ENCODE measurements at regions not wholly inside any gene's neighbourhood (a gene's known extent, or its start where the extent isn't known, plus 50 kb on each side); places are given as distances from the start of the nearest gene placed in this dataset.

DNA sequence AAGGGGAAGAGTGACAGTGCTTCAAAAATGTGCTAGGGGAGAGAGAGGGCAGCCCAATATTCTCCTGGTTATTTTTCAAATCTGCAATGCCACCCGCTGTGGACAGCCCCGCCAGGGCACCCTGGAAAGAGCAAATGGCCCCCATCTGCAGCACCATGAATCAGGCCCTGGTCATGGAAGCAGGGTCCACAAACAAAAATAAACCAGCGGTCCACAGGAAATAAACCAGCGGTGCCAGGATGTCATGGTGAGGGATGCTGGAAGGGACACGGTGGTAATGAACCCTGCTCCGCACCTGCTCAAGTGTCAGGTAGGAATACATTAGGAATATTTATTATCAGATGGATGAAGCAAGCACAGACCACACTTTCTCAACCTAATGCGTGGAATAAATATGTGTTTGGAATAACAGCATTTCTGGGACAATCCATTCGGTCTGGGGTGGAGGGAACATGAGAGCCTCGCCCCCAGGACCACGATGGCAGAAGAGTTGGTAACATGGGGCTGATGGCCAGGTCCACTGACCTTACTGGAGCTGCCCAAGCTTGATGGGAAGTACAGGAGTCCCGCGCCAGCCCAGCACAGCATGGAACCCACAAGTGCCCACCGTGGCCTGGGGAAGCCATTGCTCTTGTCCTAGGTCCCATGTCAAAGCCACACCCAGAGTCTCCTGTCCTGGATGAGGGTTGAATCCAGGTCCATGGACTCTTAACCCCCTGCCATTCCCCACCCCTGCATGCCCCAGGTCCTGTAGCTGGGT, 181.7 kb downstream of the BRD1 start:
- TF ChIP-seq, protein P1, sequence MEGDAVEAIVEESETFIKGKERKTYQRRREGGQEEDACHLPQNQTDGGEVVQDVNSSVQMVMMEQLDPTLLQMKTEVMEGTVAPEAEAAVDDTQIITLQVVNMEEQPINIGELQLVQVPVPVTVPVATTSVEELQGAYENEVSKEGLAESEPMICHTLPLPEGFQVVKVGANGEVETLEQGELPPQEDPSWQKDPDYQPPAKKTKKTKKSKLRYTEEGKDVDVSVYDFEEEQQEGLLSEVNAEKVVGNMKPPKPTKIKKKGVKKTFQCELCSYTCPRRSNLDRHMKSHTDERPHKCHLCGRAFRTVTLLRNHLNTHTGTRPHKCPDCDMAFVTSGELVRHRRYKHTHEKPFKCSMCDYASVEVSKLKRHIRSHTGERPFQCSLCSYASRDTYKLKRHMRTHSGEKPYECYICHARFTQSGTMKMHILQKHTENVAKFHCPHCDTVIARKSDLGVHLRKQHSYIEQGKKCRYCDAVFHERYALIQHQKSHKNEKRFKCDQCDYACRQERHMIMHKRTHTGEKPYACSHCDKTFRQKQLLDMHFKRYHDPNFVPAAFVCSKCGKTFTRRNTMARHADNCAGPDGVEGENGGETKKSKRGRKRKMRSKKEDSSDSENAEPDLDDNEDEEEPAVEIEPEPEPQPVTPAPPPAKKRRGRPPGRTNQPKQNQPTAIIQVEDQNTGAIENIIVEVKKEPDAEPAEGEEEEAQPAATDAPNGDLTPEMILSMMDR (IDR thresholded peaks at IDR 0.05): no peak
- Mint-ChIP-seq H3K27me3 (ENCODE audit: insufficient read depth) (peaks cover 2% of the 10 kb centered on the region; the same call in 1 of the 2 replicates), H3K4me1 (ENCODE audit: low read depth) (no peaks in the 10 kb centered on the region), H3K36me3 (ENCODE audit: low read depth) (peaks cover 4% of the 10 kb centered on the region; the same call in 1 of the 2 replicates), H3K9me3 (peaks cover 42% of the 10 kb centered on the region), H3K27ac (no peak overlapping the region), H3K4me3 (no peak overlapping the region)
- DNase-seq: no peak

DNA sequence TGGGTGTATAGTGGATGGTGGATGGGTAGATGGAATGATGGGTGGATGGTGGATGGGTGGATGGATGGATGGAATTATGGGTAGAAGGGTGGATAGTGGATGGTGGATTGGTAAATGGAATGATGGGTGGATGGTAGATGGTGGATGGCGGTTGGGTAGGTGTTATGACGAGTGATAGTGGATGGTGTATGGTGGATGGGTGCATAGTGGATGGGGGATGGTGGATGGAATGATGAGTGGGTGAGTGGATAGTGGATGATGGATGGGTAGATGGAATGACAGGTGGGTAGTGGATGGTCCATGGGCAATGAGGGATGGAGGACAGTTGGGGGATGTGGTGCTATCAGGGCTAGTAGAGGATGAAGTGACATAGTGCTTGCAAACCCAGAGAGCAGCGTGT, 182.4 kb downstream of the BRD1 start:
- peaks cover 36% of the 10 kb centered on the region for H3K9me3 Mint-ChIP-seq
- H3K36me3 Mint-ChIP-seq (ENCODE audit: low read depth): peaks cover 4% of the 10 kb centered on the region; the same call in 1 of the 2 replicates

DNA sequence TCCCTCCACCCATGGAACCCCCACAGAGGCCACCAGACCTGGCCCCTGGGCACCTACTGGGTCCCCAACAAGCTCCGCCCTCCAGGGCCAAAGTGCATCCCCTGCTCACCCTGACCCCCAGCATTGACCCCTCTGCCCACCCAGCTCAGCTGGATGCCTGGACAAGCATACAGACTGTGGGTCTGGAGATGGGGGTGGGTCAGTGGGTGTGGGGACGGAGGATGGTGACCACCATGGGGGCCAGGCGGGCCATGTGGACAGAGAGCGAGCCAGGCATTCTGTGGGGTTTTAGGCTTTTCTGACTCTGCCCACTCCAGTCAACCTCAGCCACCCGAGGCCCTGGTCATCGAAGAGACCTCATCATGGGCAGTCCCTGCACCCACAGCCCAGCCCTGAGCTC, 183.7 kb downstream of the BRD1 start:
- Mint-ChIP-seq H3K27ac (no peak overlapping the region), H3K4me3 (no peak overlapping the region), H3K27me3 (ENCODE audit: insufficient read depth) (peaks cover 2% of the 10 kb centered on the region; the same call in 1 of the 2 replicates), H3K9me3 (peaks cover 24% of the 10 kb centered on the region), H3K36me3 (ENCODE audit: low read depth) (peaks cover 4% of the 10 kb centered on the region; the same call in 1 of the 2 replicates), H3K4me1 (ENCODE audit: low read depth) (no peaks in the 10 kb centered on the region)
- TF ChIP-seq, protein P1 (IDR thresholded peaks at IDR 0.05): no peak
- no peak for DNase-seq

More for the DNA sequence above, 182.4 kb downstream of the BRD1 start:
- H3K27ac Mint-ChIP-seq: no peak overlapping the region
- TF ChIP-seq, protein P1 (IDR thresholded peaks at IDR 0.05): no peak
- no peaks in the 10 kb centered on the region for H3K4me1 Mint-ChIP-seq (ENCODE audit: low read depth)
- no peak overlapping the region for H3K4me3 Mint-ChIP-seq
- DNase-seq: no peak
- H3K27me3 Mint-ChIP-seq (ENCODE audit: insufficient read depth): peaks cover 2% of the 10 kb centered on the region; the same call in 1 of the 2 replicates

DNA sequence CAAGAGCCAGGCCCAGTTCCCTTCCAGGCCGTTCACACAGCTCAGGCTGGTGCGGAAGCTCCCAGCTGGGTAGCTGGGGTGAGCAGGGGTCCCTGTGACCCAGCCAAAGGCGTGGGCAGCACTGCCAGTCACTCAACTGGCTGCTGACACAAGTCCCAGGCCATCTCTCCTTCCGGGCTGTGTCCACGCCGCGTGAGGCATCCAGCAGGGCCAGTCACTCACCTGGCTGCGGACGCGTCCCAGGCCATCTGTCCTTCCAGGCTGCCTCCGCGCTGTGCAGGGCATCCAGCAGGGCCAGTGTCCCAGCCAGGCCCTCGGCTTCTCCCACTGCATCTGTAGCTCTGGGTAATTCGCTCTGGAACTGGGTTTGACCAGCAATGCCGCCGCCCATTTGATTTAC, 184.2 kb downstream of the BRD1 start:
- Mint-ChIP-seq H3K4me1 (ENCODE audit: low read depth) (no peaks in the 10 kb centered on the region), H3K27me3 (ENCODE audit: insufficient read depth) (peaks cover 2% of the 10 kb centered on the region; the same call in 1 of the 2 replicates), H3K9me3 (peaks cover 29% of the 10 kb centered on the region), H3K4me3 (no peak overlapping the region), H3K27ac (no peak overlapping the region), H3K36me3 (ENCODE audit: low read depth) (peaks cover 4% of the 10 kb centered on the region; the same call in 1 of the 2 replicates)
- DNase-seq: no peak
- TF ChIP-seq, protein P1 (IDR thresholded peaks at IDR 0.05): no peak

DNA sequence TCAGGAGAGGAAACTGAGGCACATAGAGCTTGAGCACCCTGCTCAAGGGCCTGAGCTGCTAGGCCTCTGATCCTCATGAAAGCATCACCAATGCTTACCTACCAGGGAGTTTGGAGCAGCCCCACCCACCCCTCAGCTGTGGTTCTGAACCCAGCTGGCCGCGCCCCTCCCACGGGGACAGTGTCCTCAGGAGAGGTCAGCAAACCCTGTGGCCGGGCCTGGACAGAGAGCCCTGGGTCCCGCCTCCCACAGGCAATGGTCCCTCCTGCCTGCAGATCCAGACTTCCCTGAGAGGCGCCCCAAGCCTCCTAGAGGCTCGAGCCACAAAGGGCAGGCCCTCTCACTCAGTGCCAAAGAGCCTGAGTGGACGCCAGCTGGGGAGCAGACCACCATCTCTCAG, 184.9 kb downstream of the BRD1 start:
- Mint-ChIP-seq H3K27ac (no peak overlapping the region), H3K36me3 (ENCODE audit: low read depth) (peaks cover 4% of the 10 kb centered on the region; the same call in 1 of the 2 replicates), H3K9me3 (peaks cover 33% of the 10 kb centered on the region), H3K4me1 (ENCODE audit: low read depth) (no peaks in the 10 kb centered on the region), H3K4me3 (no peak overlapping the region), H3K27me3 (ENCODE audit: insufficient read depth) (peaks cover 2% of the 10 kb centered on the region; the same call in 1 of the 2 replicates)
- DNase-seq: no peak
- TF ChIP-seq, protein P1 (IDR thresholded peaks at IDR 0.05): no peak
